ENCODE measurements at regions not wholly inside any gene's neighbourhood (a gene's known extent, or its start where the extent isn't known, plus 50 kb on each side); places are given as distances from the start of the nearest gene placed in this dataset.

GRCh38 chr4:3715061-3715854 lies 50.9 kb upstream of the ADRA2C start:
- TF ChIP-seq POLR2A (IDR thresholded peaks at IDR 0.05) = no peak
- TF ChIP-seq CTCF (IDR thresholded peaks at IDR 0.05) = no peak
- TF ChIP-seq EP300 (IDR thresholded peaks at IDR 0.05) = no peak

All from ovary (tissue), 3 donors.